OCI-LY7 (cell line): ENCODE measurements at regions not wholly inside any gene's neighbourhood (a gene's known extent, or its start where the extent isn't known, plus 50 kb on each side); places are given as distances from the start of the nearest gene placed in this dataset.

ENCODE experiments used
- EZH2phosphoT487 ChIP-seq: fragments of 200-600 bp; sonication (generic); IDR thresholded peaks from 2 replicates; pipeline ENCODE4 v1.6.1; 2018; ENCODE audit warnings: low read depth, borderline replicate concordance, mild to moderate bottlenecking, mixed run types, antibody characterized with exemption, low read length, moderate library complexity, mixed read lengths
- TF ChIP-seq, protein P1 (sequence below): fragments of 200-600 bp; sonication (generic); conservative IDR thresholded peaks from 2 replicates; pipeline ENCODE4 v1.5.1; 2014; ENCODE audit warnings: mild to moderate bottlenecking, antibody characterized with exemption, low read length, moderate library complexity, mixed read lengths

DNA sequence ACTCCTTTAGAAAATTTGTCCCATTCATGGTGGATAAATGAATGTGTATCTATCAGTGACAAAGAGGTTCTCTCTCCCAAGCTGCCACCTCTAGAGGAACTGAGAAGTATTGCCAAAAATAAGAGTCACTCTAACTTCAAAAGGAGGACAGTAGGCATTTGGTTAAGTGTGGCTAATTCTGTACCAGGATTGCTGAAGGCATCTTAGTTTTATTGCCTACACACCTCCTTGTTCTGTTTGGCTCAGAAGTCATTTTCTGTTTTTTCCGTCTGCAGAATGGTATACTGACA, 189.0 kb upstream of the MPPED2 start:
- TF ChIP-seq, protein P1, sequence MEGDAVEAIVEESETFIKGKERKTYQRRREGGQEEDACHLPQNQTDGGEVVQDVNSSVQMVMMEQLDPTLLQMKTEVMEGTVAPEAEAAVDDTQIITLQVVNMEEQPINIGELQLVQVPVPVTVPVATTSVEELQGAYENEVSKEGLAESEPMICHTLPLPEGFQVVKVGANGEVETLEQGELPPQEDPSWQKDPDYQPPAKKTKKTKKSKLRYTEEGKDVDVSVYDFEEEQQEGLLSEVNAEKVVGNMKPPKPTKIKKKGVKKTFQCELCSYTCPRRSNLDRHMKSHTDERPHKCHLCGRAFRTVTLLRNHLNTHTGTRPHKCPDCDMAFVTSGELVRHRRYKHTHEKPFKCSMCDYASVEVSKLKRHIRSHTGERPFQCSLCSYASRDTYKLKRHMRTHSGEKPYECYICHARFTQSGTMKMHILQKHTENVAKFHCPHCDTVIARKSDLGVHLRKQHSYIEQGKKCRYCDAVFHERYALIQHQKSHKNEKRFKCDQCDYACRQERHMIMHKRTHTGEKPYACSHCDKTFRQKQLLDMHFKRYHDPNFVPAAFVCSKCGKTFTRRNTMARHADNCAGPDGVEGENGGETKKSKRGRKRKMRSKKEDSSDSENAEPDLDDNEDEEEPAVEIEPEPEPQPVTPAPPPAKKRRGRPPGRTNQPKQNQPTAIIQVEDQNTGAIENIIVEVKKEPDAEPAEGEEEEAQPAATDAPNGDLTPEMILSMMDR: no peak
- no peak for TF ChIP-seq EZH2phosphoT487
